ACC112 (cell line): ENCODE measurements at regions not wholly inside any gene's neighbourhood (a gene's known extent, or its start where the extent isn't known, plus 50 kb on each side); places are given as distances from the start of the nearest gene placed in this dataset.
"Not testable (repeated sequence)": the region's sequence is repeated elsewhere in the genome, so short reads cannot be mapped to it uniquely, and the experiment has no call there.

Source experiments
- H2AFZ ChIP-seq: fragments of 200-600 bp; sonication (generic); one replicate; pipeline ENCODE4 v1.6.0; 2017; ENCODE audit warnings: antibody characterized with exemption, low read length; ENCODE audit not compliant: unreplicated experiment
- H3K27ac ChIP-seq: fragments of 200-600 bp; sonication (generic); 2 replicates; pipeline ENCODE4 v1.5.1; 2014; ENCODE audit warnings: low read depth, mild to moderate bottlenecking, antibody characterized with exemption, low read length, moderate library complexity
- H3K27me3 ChIP-seq: fragments of 200-600 bp; sonication (generic); 2 replicates; pipeline ENCODE4 v1.6.1; 2014; ENCODE audit warnings: mild to moderate bottlenecking, antibody characterized with exemption, low read length, moderate library complexity, mixed read lengths; ENCODE audit not compliant: insufficient read depth
- H3K36me3 ChIP-seq: fragments of 200-600 bp; sonication (generic); 2 replicates; pipeline ENCODE4 v1.6.1; 2016; ENCODE audit warnings: mild to moderate bottlenecking, antibody characterized with exemption, low read length, moderate library complexity, mixed read lengths; ENCODE audit not compliant: insufficient read depth
- H3K4me1 ChIP-seq: fragments of 200-600 bp; sonication (generic); one replicate; pipeline ENCODE4 v1.6.1; 2016; ENCODE audit warnings: low read length, mixed read lengths; ENCODE audit not compliant: insufficient read depth, unreplicated experiment, control insufficient read depth
- H3K4me3 ChIP-seq: fragments of 200-600 bp; sonication (generic); 2 replicates; pipeline ENCODE4 v1.5.1; 2014; ENCODE audit warnings: mild to moderate bottlenecking, low read depth, low read length
- H3K79me2 ChIP-seq: fragments of 200-600 bp; sonication (generic); one replicate; pipeline ENCODE4 v1.6.0; 2016; ENCODE audit warnings: low read length; ENCODE audit not compliant: control insufficient read depth, unreplicated experiment, insufficient read depth

- not testable (repeated sequence) for H3K27ac ChIP-seq, H3K36me3 ChIP-seq, H3K4me3 ChIP-seq, H3K4me1 ChIP-seq, H3K79me2 ChIP-seq, H3K27me3 ChIP-seq, H2AFZ ChIP-seq
These were observed 390.8 kb upstream of the ANKRD30A start for GRCh38 chr10:36734590-36734989.

GRCh38 chr10:36730316-36730715 is 395.1 kb upstream of the ANKRD30A start:
- H2AFZ ChIP-seq = no peak overlapping the region
- H3K27ac ChIP-seq = no peak overlapping the region
- H3K4me3 ChIP-seq = no peak overlapping the region
- no peaks in the 10 kb centered on the region for H3K27me3 ChIP-seq
- H3K79me2 ChIP-seq = no peaks in the 10 kb centered on the region
- peaks cover 11% of the 10 kb centered on the region for H3K4me1 ChIP-seq
- H3K36me3 ChIP-seq = no peaks in the 10 kb centered on the region

- no peak overlapping the region for H2AFZ ChIP-seq
These were observed 396.8 kb upstream of the ANKRD30A start for GRCh38 chr10:36728626-36729025.

GRCh38 chr10:36725581-36726520 is 399.5 kb upstream of the ANKRD30A start:
- H3K36me3 ChIP-seq = no peaks in the 10 kb centered on the region
- peaks cover 15% of the 10 kb centered on the region for H3K4me1 ChIP-seq
- H3K27ac ChIP-seq = 0 out of 2 replicates have a peak overlapping the region, but pooled peaks have one; percentile 5
- H3K79me2 ChIP-seq = no peaks in the 10 kb centered on the region
- H3K4me3 ChIP-seq = no peak overlapping the region
- no peaks in the 10 kb centered on the region for H3K27me3 ChIP-seq
- no peak overlapping the region for H2AFZ ChIP-seq

More at GRCh38 chr10:36728626-36729025, 396.8 kb upstream of the ANKRD30A start:
- H3K27me3 ChIP-seq = no peaks in the 10 kb centered on the region
- H3K4me3 ChIP-seq = no peak overlapping the region
- H3K27ac ChIP-seq = no peak overlapping the region
- peaks cover 15% of the 10 kb centered on the region for H3K4me1 ChIP-seq
- H3K36me3 ChIP-seq = no peaks in the 10 kb centered on the region
- no peaks in the 10 kb centered on the region for H3K79me2 ChIP-seq

- Histone ChIP-seq H3K27ac (no peak overlapping the region), H3K4me3 (no peak overlapping the region), H3K79me2 (no peaks in the 10 kb centered on the region), H3K4me1 (peaks cover 15% of the 10 kb centered on the region), H3K36me3 (no peaks in the 10 kb centered on the region), H2AFZ (no peak overlapping the region), H3K27me3 (no peaks in the 10 kb centered on the region)
These were observed 402.6 kb upstream of the ANKRD30A start for GRCh38 chr10:36722777-36723176.

- Histone ChIP-seq H2AFZ (no peak overlapping the region), H3K27me3 (no peaks in the 10 kb centered on the region), H3K79me2 (no peaks in the 10 kb centered on the region), H3K36me3 (no peaks in the 10 kb centered on the region), H3K4me1 (peaks cover 15% of the 10 kb centered on the region), H3K4me3 (no peak overlapping the region), H3K27ac (no peak overlapping the region)
These were observed 403.5 kb upstream of the ANKRD30A start for GRCh38 chr10:36721871-36722270.

GRCh38 chr10:36720895-36721294 is 404.5 kb upstream of the ANKRD30A start:
- H3K27me3 ChIP-seq = no peaks in the 10 kb centered on the region
- no peak overlapping the region for H3K4me3 ChIP-seq
- no peaks in the 10 kb centered on the region for H3K79me2 ChIP-seq
- H3K4me1 ChIP-seq = peaks cover 10% of the 10 kb centered on the region
- no peaks in the 10 kb centered on the region for H3K36me3 ChIP-seq
- H2AFZ ChIP-seq = no peak overlapping the region
- no peak overlapping the region for H3K27ac ChIP-seq

- Histone ChIP-seq H3K4me1 (no peaks in the 10 kb centered on the region), H3K4me3 (no peak overlapping the region), H2AFZ (no peak overlapping the region)
These were observed 408.3 kb upstream of the ANKRD30A start for GRCh38 chr10:36717118-36717517.

GRCh38 chr10:36716291-36716690 is 409.1 kb upstream of the ANKRD30A start:
- no peak overlapping the region for H2AFZ ChIP-seq
- no peaks in the 10 kb centered on the region for H3K79me2 ChIP-seq
- no peaks in the 10 kb centered on the region for H3K27me3 ChIP-seq
- H3K4me3 ChIP-seq = no peak overlapping the region
- H3K27ac ChIP-seq = no peak overlapping the region
- H3K36me3 ChIP-seq = no peaks in the 10 kb centered on the region
- H3K4me1 ChIP-seq = no peaks in the 10 kb centered on the region

More at GRCh38 chr10:36717118-36717517, 408.3 kb upstream of the ANKRD30A start:
- Histone ChIP-seq H3K27me3 (no peaks in the 10 kb centered on the region), H3K27ac (no peak overlapping the region), H3K36me3 (no peaks in the 10 kb centered on the region), H3K79me2 (no peaks in the 10 kb centered on the region)

GRCh38 chr10:36712695-36713094 is 412.7 kb upstream of the ANKRD30A start:
- Histone ChIP-seq H3K79me2 (no peaks in the 10 kb centered on the region), H3K4me1 (no peaks in the 10 kb centered on the region), H3K4me3 (no peak overlapping the region), H3K27me3 (no peaks in the 10 kb centered on the region), H2AFZ (no peak overlapping the region), H3K36me3 (no peaks in the 10 kb centered on the region), H3K27ac (no peak overlapping the region)

GRCh38 chr10:36711361-36711760 is 414.0 kb upstream of the ANKRD30A start:
- Histone ChIP-seq H3K4me1 (no peaks in the 10 kb centered on the region), H2AFZ (no peak overlapping the region), H3K4me3 (no peak overlapping the region), H3K36me3 (no peaks in the 10 kb centered on the region), H3K27me3 (no peaks in the 10 kb centered on the region), H3K79me2 (no peaks in the 10 kb centered on the region), H3K27ac (no peak overlapping the region)
